DOHH2 (cell line): ENCODE measurements at regions not wholly inside any gene's neighbourhood (a gene's known extent, or its start where the extent isn't known, plus 50 kb on each side); places are given as distances from the start of the nearest gene placed in this dataset.

ENCODE experiments used
- CTCF ChIP-seq: fragments of 200-600 bp; sonication (generic); IDR thresholded peaks from one replicate; pipeline ENCODE4 v1.5.1; 2014; ENCODE audit warnings: antibody characterized with exemption, mild to moderate bottlenecking, low read depth, low read length; ENCODE audit not compliant: poor library complexity, severe bottlenecking
- EZH2phosphoT487 ChIP-seq: fragments of 200-600 bp; sonication (generic); IDR thresholded peaks from 2 replicates; pipeline ENCODE4 v1.6.1; 2017; ENCODE audit warnings: borderline replicate concordance, mild to moderate bottlenecking, antibody characterized with exemption, low read length, moderate library complexity, mixed read lengths

- no peak for TF ChIP-seq CTCF
- TF ChIP-seq EZH2phosphoT487: no peak
These were observed 989.0 kb downstream of the TBL1XR1 start for GRCh38 chr3:176208283-176208682.
